ENCODE measurements at regions not wholly inside any gene's neighbourhood (a gene's known extent, or its start where the extent isn't known, plus 50 kb on each side); places are given as distances from the start of the nearest gene placed in this dataset.

- no peak for TF ChIP-seq ZNF8 (CRISPR knock-in tag; IDR thresholded peaks at IDR 0.05)
- no peak for TF ChIP-seq POU6F1 (CRISPR knock-in tag; IDR thresholded peaks at IDR 0.05; ENCODE audit: borderline replicate concordance, low read depth)
- TF ChIP-seq TOX (CRISPR knock-in tag; IDR thresholded peaks at IDR 0.05; ENCODE audit: borderline replicate concordance) = no peak
- TF ChIP-seq, protein P1, sequence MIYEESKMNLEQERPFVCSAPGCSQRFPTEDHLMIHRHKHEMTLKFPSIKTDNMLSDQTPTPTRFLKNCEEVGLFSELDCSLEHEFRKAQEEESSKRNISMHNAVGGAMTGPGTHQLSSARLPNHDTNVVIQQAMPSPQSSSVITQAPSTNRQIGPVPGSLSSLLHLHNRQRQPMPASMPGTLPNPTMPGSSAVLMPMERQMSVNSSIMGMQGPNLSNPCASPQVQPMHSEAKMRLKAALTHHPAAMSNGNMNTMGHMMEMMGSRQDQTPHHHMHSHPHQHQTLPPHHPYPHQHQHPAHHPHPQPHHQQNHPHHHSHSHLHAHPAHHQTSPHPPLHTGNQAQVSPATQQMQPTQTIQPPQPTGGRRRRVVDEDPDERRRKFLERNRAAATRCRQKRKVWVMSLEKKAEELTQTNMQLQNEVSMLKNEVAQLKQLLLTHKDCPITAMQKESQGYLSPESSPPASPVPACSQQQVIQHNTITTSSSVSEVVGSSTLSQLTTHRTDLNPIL (CRISPR knock-in tag; IDR thresholded peaks at IDR 0.05; ENCODE audit: low read depth) = no peak
- TF ChIP-seq, protein P2, sequence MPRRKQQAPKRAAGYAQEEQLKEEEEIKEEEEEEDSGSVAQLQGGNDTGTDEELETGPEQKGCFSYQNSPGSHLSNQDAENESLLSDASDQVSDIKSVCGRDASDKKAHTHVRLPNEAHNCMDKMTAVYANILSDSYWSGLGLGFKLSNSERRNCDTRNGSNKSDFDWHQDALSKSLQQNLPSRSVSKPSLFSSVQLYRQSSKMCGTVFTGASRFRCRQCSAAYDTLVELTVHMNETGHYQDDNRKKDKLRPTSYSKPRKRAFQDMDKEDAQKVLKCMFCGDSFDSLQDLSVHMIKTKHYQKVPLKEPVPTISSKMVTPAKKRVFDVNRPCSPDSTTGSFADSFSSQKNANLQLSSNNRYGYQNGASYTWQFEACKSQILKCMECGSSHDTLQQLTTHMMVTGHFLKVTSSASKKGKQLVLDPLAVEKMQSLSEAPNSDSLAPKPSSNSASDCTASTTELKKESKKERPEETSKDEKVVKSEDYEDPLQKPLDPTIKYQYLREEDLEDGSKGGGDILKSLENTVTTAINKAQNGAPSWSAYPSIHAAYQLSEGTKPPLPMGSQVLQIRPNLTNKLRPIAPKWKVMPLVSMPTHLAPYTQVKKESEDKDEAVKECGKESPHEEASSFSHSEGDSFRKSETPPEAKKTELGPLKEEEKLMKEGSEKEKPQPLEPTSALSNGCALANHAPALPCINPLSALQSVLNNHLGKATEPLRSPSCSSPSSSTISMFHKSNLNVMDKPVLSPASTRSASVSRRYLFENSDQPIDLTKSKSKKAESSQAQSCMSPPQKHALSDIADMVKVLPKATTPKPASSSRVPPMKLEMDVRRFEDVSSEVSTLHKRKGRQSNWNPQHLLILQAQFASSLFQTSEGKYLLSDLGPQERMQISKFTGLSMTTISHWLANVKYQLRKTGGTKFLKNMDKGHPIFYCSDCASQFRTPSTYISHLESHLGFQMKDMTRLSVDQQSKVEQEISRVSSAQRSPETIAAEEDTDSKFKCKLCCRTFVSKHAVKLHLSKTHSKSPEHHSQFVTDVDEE (CRISPR knock-in tag; IDR thresholded peaks at IDR 0.05) = no peak
- no peak for TF ChIP-seq PPARA (CRISPR knock-in tag; IDR thresholded peaks at IDR 0.05; ENCODE audit: borderline replicate concordance)
- TF ChIP-seq ZFP30 (CRISPR knock-in tag; IDR thresholded peaks at IDR 0.05) = no peak
- no peak for TF ChIP-seq ISL1 (CRISPR knock-in tag; IDR thresholded peaks at IDR 0.05)
- TF ChIP-seq PATZ1 (CRISPR knock-in tag; IDR thresholded peaks at IDR 0.05; ENCODE audit: borderline replicate concordance) = no peak
- TF ChIP-seq TCF4 (CRISPR knock-in tag; IDR thresholded peaks at IDR 0.05; ENCODE audit: borderline replicate concordance) = no peak
- TF ChIP-seq ZNF70 (CRISPR knock-in tag; IDR thresholded peaks at IDR 0.05) = no peak
- TF ChIP-seq ARNTL (CRISPR knock-in tag; IDR thresholded peaks at IDR 0.05; ENCODE audit: borderline replicate concordance, low read depth) = no peak
- TF ChIP-seq CSDC2 (CRISPR knock-in tag; IDR thresholded peaks at IDR 0.05) = no peak
Observed at GRCh38 chr22:49676783-49677494, 150.7 kb downstream of the BRD1 start.

Measured in SK-N-SH treated with all-trans-retinoic acid at 6 μM for 48 hours (cell line).